ENCODE measurements at regions not wholly inside any gene's neighbourhood (a gene's known extent, or its start where the extent isn't known, plus 50 kb on each side); places are given as distances from the start of the nearest gene placed in this dataset.

DNA sequence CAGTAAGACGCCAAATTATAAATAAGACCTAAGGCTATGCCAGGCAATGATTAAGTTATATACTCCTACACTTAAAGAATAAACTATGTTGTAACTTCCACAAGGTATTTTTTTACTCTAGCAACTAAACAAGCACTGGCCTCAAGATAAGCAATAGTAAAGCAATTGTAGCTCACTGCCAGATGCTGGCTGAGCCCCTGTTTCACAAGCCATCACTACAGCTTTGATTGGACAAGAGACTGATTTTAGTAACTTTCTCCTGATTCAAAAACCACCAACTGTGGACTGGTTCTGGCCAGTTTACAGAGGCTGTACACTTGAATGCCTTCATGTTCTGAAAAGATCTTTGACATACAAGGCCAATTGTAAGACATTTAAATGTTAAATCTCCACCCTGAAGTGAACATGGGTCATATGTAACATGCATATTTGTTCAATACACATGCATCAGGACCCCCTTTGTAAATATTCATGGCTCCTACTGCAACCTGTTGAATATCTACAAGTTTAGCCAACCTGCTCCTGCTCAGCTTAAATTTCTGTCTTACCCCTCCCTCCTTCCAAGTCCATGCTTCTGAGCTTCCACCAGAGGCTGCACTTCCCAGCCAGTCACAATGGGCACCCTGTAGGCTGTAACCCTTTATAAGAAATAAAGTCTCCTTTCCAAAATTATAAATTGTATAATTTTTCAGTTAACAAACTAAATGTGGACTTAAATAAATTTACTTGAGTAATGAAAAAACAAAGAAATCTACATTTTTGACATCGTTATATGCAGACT, 423.6 kb downstream of the ANKRD50 start:
- Histone ChIP-seq H3K9me3 (no peaks in the 10 kb centered on the region), H3K36me3 (no peaks in the 10 kb centered on the region), H3K4me3 (no peak overlapping the region), H3K4me1 (no peaks in the 10 kb centered on the region), H3K27ac (no peak overlapping the region), H3K27me3 (no peaks in the 10 kb centered on the region)
- TF ChIP-seq EP300 (IDR thresholded peaks at IDR 0.05) (no peak), POLR2A (IDR thresholded peaks at IDR 0.05) (no peak)
- TF ChIP-seq, protein P1, sequence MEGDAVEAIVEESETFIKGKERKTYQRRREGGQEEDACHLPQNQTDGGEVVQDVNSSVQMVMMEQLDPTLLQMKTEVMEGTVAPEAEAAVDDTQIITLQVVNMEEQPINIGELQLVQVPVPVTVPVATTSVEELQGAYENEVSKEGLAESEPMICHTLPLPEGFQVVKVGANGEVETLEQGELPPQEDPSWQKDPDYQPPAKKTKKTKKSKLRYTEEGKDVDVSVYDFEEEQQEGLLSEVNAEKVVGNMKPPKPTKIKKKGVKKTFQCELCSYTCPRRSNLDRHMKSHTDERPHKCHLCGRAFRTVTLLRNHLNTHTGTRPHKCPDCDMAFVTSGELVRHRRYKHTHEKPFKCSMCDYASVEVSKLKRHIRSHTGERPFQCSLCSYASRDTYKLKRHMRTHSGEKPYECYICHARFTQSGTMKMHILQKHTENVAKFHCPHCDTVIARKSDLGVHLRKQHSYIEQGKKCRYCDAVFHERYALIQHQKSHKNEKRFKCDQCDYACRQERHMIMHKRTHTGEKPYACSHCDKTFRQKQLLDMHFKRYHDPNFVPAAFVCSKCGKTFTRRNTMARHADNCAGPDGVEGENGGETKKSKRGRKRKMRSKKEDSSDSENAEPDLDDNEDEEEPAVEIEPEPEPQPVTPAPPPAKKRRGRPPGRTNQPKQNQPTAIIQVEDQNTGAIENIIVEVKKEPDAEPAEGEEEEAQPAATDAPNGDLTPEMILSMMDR (IDR thresholded peaks at IDR 0.05), result no peak
- whole genome bisulfite sequencing, 2 donors, result 75 to 88% methylated on average over 2 of the region's 2 CpGs
- DNase-seq (ENCODE audit: low spot score in 2 of 2), result no peak

DNA sequence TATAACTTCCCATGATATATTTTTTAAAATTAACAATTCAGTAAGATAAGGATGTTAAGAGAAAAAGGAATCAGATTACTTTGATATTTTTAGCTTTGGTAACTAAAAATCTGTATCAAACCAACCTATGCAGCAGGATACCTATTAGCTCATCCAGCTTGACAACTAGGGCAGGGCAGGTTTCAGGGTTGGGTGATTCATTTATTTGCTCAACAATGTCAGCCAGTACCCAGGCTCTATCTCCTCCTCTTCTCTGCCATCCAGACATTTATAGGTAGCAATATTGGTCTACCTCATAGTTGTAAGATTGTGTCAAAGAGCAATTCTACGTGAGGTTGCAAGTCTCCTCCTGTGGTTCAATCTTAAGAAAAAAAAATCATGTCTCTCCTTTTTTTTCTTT, 421.9 kb downstream of the ANKRD50 start:
- Histone ChIP-seq H3K4me1 (no peaks in the 10 kb centered on the region), H3K4me3 (no peak overlapping the region), H3K27ac (no peak overlapping the region), H3K9me3 (no peaks in the 10 kb centered on the region), H3K27me3 (no peaks in the 10 kb centered on the region), H3K36me3 (no peaks in the 10 kb centered on the region)
- DNase-seq (ENCODE audit: low spot score in 2 of 2), result no peak
- TF ChIP-seq, protein P1 (IDR thresholded peaks at IDR 0.05), result no peak
- TF ChIP-seq EP300 (IDR thresholded peaks at IDR 0.05), result no peak
- no peak for TF ChIP-seq POLR2A (IDR thresholded peaks at IDR 0.05)
- 93% methylated on average over 1 of the region's 1 CpG for WGBS, 2 donors

DNA sequence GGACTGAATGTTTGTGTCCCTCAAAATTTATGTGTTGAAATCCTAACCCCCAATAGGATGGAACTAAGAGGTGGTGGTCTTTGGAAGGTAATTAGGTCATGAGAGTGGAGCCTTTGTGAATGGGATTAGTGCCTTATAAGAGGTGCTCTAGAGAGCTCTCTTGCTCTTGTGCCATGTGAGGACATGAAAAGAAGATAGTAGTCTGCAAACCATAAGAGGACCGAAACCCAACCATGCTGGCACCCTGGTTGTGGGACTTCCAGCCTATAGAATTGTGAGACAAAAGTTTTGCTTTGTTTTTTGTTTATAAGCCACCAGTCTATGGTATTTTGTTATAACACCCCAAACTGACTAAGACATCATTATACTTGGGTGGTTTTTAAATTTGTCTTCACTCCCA, 417.1 kb downstream of the ANKRD50 start:
- H3K36me3 ChIP-seq, result no peaks in the 10 kb centered on the region
- DNase-seq (ENCODE audit: low spot score in 2 of 2), result no peak
- H3K27ac ChIP-seq, result no peak overlapping the region
- no peak for TF ChIP-seq EP300 (IDR thresholded peaks at IDR 0.05)
- no peaks in the 10 kb centered on the region for H3K4me1 ChIP-seq
- no peaks in the 10 kb centered on the region for H3K9me3 ChIP-seq
- no peaks in the 10 kb centered on the region for H3K27me3 ChIP-seq
- H3K4me3 ChIP-seq, result no peak overlapping the region
- WGBS, 2 donors, result 93 to 94% methylated on average over 1 of the region's 1 CpG

DNA sequence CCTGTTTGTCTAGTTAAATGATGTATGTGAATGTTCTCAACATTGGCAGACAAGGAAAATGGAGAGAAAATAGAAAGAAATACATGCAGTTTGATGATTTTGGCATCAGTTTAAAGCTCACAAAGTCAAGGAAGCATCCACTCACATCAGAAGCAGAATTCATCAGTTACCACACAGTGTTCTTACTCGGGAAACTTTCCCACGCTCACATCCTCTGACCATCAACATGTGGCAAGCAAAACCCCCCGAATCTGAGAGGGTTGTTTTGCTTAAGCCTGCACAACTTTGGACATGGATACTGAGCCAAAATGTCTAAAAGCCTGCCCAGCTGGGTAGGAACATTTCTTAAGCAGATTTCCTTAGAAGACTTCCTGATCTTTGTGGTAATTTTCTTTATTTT, 407.6 kb downstream of the ANKRD50 start:
- H3K9me3 ChIP-seq, result no peaks in the 10 kb centered on the region
- no peak for TF ChIP-seq EP300 (IDR thresholded peaks at IDR 0.05)
- TF ChIP-seq, protein P1 (IDR thresholded peaks at IDR 0.05), result no peak
- TF ChIP-seq POLR2A (IDR thresholded peaks at IDR 0.05), result no peak
- WGBS, 2 donors, result 42 to 43% methylated on average over 3 of the region's 3 CpGs
- no peaks in the 10 kb centered on the region for H3K27me3 ChIP-seq
- H3K36me3 ChIP-seq, result no peaks in the 10 kb centered on the region
- H3K27ac ChIP-seq, result no peak overlapping the region
- no peak for DNase-seq (ENCODE audit: low spot score in 2 of 2)
- H3K4me3 ChIP-seq, result no peak overlapping the region
- H3K4me1 ChIP-seq, result no peaks in the 10 kb centered on the region

DNA sequence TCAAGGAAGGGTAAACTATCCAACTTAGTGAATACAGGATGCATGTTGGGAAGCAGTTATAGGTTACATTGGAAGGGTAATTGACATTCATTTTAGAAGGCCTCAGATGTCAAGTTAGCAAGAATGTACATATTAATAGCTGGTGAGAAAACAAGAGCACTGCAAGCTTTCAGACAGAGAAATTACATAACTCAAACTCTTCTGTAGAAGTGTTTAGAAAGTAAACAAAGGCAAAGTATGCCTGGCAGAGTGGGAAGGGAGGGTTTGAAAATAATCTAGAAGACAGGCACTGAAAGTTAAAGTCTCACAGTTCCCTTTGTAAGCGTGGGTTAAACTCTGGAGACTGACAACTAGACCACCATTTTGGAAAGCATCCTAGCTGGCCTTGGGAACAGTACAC, 406.2 kb downstream of the ANKRD50 start:
- Histone ChIP-seq H3K9me3 (no peaks in the 10 kb centered on the region), H3K27ac (no peak overlapping the region), H3K4me3 (no peak overlapping the region), H3K27me3 (no peaks in the 10 kb centered on the region), H3K4me1 (no peaks in the 10 kb centered on the region), H3K36me3 (no peaks in the 10 kb centered on the region)
- DNase-seq (ENCODE audit: low spot score in 2 of 2), result no peak
- WGBS, 2 donors, result 79 to 84% methylated on average over 1 of the region's 1 CpG
- no peak for TF ChIP-seq EP300 (IDR thresholded peaks at IDR 0.05)
- TF ChIP-seq, protein P1 (IDR thresholded peaks at IDR 0.05), result no peak
- no peak for TF ChIP-seq POLR2A (IDR thresholded peaks at IDR 0.05)
